NCI-H748 (cell line): ENCODE measurements at regions not wholly inside any gene's neighbourhood (a gene's known extent, or its start where the extent isn't known, plus 50 kb on each side); places are given as distances from the start of the nearest gene placed in this dataset.
"Not testable (repeated sequence)": the region's sequence is repeated elsewhere in the genome, so short reads cannot be mapped to it uniquely, and the experiment has no call there.

ENCODE experiments used
- DNase-seq: peaks from one replicate; lab custom pipeline; 2025; ENCODE audit not compliant: unreplicated experiment; lab: John Stamatoyannopoulos, UW

DNA sequence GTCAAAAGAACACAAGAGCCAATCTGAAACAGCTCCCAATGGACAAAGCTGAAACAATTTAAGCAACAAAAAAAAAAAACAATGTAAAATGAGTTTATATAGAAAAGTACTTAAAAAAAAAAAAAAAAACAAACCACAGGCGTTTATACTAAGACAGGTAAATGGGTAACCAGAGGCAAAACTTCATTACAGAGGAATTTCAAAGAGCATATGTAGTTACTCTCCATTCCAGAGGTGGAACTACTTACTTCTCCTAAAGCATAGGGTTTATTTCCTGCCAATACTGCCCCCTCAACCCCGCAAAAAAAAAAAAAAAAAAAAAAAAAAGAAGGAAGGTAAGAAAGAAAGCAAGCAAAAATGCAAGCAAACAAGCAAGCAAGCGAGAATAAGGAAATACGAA lies 132.9 kb downstream of the LIG4 start:
- DNase-seq = no peak

DNA sequence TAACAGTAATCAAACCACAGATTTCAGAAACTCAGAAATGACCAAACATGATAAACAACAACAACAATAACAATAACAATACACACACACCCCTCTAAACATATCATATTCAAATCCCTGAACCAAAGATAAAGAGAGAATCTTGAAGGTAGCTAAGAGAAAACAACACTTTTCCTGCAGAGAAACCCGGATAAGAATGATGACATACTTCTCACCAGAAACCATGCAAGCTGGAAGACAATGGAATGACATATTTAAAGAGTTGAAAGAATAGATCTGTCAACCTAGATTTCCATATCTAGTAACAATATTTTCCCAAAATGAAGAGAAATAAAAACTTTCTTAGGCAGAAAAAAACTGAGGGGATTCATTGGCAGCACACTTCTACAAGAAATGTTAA lies 138.1 kb downstream of the LIG4 start:
- DNase-seq = no peak

DNA sequence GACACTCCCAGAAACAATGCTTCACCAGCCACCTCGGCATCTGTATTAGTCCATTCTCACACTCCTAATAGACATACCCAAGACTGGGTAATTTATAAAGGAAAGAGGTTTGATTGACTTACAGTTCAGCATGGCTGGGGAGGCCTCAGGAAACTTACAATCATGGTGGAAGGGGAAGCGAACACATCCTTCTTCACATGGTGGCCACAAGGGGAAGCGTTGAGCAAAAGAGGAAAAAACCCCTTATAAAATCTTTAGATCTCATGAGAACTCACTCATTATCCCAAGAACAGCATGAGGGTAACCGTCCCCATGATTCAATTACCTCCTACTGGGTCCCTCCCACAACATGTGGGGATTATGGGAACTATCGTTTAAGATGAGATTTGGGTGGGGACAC lies 140.9 kb downstream of the LIG4 start:
- not testable (repeated sequence) for DNase-seq

DNA sequence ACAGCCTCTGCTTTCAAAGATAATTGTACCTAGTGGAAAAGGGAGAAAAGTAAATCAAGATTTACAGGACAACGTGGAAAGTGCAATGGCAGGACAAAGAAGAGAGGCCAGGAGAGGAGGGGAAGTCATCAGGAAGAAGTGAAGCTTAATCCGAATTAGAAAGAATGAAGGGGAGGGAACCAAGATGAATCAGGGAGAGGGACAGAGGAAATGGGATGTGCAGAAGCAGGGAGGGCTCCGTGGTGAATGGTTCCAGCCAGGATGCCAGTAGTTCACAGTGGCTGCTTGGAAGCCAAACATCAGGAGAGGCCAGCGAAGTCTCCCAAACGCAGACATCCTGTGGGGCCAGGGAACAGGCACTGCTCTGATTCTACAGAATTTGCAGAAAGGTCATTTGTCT lies 144.4 kb downstream of the LIG4 start:
- DNase-seq = no peak

DNA sequence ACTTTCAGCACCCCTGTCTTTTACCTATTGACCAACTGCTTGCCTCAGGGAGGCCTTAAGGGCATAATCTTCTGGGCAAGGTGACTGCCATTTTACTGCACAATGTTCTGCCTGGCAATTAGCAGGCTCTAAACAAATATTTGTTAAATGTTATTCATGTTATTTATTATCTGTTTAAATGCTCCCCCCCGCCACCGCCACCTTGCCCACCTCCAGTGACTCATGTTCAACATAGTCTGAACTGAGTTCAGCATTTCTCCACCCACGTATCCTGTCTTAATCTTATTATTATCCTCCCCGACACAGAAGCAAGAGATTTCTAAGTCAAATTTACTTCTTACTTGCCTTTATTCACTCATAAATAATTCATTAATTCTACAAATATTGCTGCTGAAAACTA lies 144.8 kb downstream of the LIG4 start:
- peak; percentile 26 for DNase-seq

DNA sequence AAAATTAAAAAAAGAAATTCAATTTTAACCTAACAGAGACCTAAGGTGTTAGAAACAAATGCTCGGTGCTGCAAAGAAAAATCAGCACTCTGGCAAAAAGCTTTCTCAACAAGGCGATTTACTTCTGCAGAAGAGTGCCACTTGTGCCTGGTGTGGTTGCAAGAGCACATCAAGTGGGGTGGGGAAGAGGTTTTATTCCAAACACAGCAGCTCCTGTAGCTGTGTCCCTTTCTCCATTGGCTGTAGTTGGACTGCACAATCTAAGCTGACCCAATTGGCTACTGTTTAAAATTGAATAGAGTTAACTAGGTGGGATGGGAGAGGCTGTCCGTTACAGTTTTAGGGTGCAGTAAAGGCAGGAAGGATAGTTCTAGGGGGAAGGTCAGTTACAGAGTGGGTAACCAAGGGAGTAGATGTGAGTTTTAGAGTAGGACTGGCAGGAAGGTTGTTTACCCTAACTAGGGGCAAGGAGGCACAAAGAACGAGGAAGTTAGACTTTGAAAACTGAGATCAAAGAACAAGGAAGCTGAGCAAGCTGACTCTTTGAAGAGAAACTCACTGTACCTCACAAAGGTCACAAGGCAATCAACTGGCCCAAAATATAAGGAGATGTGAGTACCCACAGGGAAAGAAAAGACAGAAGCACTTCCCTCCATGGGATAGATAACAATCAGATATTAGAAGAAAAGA lies 145.7 kb downstream of the LIG4 start:
- DNase-seq = no peak

DNA sequence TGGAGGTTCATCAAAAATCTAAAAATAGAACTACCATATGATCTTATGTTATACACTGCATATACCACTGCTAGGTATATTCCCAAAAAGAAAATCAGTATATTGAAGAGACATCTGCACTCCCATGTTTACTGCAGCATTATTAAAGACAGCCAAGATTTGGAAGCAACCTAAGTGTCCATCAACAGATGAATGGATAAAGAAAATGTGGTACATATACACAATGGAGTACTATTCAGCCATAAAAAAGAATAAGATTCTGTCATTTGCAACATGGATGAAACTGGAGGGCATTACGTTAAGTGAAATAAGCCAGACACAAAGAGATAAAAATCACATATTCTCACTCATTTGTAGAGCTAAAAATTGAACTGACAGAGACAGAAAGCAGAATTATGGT lies 151.0 kb downstream of the LIG4 start:
- DNase-seq = not testable (repeated sequence)

DNA sequence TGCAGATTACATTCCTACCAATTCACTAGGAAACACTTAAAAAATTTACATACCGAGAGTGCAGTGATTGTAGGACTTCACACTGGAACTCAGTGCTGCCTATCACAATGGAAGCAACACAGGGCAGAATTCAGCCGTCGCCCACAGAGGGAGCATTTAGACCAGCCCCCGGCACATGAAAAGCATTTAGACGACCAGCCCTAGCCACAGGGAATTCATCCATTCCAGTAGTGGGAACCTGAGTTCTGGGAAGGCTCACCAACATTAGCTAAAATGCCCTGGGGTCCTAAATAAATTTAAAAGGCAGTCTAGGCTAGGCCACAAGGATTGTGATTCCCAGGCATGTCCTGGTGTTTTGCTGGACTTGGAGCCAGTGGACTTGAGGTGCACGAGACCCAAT lies 155.2 kb downstream of the LIG4 start:
- no peak for DNase-seq

DNA sequence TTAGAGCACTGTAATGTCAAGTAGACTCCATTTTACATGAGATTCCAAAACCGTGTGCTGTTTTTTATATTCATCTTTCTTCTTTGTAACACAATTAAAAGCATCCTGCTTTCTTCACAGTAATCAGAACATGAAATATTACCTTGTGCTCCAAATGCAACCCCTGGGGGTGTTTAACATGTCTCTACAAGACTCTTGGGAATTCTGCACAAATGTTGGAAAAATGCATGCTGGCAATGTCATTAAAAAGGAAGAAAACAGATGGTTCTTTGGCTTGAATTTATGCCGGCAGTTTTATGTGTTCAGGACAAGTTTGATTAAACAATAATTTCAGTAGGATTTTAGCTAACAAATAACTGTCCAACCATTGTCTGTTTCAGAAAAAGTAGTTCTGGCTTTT lies 159.1 kb downstream of the LIG4 start:
- DNase-seq = no peak

DNA sequence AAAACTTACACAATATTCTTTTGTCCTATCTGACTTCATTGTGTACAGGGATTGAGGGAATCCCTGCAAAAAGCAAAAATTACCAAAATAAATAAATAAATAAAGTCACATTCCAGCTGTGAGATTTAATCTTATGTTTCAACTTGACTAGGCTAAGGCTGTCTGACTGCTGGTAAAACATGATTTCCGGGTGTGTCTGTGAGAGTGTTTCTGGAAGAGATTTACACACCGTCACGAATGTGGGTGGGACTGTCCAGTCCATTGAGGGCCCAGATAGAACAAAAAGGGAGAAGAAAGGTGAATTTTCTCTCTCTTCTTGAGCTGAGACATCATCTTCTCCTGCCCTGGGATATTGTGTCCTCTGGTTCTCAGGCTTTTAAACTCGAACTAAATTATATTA lies 166.1 kb downstream of the LIG4 start:
- DNase-seq = no peak

DNA sequence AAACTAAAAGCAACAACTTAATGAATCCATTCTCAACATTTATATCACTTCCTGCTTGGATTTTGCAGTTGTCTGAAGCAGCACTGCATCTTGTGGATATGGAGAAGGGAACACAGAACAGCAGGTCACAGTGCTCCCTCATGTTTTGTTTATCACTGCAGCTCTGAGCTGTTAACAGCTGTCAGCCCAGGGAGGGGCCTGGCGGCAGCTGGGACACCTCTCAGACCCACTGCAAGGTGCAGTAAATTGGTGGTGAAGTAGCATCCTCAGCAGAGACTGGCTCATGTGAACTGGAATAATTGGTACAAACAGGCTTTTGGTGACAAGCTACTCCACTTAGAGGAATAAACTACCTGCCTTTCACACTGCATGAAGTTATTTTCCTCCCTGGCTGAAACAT lies 170.4 kb downstream of the LIG4 start:
- peak; percentile 68 for DNase-seq

DNA sequence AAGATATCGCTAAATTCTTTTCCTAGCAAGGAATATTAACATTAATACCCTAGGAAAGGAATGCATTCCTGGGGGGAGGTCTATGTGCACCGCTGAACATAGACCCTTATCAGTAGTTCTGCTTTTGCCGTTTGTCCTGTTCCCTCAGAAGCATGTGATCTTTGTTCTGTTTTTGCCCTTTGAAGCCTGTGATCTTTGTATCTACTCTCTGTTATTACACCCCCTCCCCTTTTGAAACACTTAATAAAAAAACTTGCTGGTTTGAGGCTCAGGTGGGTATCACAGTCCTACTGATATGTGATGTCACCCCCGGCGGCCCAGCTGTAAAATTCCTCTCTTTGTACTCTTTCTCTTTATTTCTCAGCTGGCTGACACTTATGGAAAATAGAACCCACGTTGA lies 172.5 kb downstream of the LIG4 start:
- DNase-seq = not testable (repeated sequence)

DNA sequence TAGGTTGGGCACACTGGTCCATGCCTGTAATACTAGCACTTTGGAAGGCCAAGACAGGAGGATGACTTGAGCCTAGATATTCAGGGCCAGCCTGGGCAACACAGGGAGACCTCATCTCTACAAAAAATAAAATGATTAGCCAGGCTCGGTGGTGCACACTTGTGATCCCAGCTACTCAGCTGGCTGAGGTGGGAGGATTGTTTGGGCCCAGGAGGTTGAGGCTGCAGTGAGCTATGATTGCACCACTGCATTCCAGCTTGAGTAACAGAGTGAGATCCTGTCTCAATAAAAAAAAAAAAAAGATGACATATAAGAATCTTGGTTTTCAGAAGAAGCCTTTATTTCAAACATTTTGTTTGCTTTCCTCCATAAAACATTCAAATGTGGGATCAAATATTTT lies 178.0 kb downstream of the LIG4 start:
- no peak for DNase-seq

DNA sequence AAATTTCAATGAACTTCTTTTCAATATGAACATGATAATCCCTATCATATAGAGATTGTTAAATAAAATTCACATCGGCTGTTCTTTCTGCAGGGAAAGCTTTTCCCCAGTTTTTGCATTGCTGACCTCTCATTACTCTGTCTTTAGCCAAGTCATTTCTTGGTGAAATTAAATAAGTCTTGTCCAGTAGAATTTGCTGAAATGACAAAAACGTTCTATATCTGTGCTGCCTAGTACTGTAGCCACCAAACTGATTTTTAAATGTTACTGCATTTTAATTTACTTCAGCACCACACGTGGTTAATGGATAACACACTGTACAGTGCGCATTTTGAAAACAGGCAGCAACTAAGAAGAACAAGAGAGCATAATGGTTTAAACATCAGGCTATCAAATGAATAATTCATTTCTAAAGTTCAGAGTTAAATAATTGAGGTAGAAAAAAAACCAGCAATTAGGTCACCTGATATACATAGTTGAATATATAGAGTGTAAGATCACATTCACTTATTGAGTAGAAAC lies 178.9 kb downstream of the LIG4 start:
- DNase-seq = no peak

DNA sequence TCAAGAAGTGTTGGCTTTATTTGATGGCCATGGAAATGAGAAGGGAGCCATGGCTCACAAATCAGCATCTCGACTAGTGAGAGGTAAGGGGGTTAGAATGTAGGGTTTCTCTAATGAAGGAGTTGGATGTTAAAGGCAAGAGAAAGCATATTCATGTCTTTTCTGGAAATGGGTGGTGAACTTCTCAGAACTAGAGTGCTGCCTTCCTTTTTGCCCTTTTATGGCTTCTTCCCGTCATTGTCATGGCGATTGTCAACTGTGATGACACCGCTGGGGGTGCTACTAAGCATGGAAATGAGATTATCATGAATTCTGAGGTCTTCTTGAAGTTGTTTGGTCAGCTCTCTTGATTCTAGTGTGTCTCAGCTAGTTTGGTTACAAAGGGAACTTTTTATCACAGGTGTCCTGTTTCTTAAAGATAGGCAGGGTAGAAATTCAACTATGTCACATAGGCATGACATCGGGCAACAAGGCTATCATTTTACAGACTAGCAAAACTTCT lies 180.4 kb downstream of the LIG4 start:
- DNase-seq = no peak

DNA sequence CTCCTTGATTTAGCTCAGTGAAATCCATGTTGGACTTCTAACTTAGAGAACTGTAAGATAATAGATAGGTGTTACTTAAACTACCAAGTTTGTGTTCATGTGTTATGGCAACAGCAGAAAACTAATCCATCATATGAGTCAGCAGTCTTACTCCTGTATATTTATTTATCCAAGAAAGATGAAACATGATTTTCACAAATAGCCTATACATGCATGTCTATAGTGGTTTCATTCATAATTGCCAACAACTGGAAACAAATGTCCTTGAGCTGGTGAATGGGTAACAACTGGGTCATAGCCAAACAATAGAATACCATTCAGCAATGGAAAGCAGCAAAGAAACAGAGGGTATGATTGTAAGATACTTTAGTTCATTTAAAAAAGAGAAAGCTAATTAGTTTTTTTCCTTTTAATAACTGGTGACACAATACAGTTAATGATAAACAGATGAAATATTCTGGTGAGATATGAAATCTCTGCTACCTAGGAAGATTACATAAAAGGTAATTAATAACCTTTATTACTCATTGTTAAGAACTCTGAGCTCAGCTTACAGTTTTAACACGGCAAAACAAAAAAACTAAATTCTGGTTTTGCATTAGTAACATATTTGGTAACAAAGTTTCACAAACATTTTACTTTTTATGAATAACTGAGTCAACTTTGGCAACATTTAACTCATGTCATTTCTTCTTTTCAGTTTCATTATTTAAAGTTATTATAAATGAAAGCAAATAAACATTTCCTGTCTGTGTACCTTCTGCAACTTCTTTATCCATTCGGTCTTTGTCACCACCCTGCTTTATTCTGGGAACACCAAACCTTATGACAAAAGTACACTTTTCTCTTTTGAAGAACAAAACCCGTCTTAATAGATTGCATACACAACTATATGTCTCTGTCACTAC lies 181.3 kb downstream of the LIG4 start:
- no peak for DNase-seq

DNA sequence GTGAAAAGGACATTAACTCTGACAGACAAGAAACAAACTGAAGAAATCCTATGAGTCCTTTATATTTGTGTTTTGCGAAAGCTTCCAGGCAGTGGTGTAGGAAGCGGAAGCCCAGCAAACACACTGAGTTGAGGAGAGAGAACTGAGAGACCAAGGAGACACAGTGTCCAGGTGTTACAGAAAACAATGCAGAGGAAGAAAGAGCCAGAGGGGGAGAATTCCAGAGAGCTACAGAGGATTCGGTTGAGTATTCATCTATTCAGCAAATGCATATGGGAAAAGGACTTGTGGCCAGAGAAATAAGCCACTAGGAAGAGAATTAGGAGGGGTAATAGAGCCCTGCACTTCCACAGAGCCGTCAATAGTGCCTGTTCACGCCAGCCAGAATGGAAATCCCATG lies 183.5 kb downstream of the LIG4 start:
- no peak for DNase-seq

DNA sequence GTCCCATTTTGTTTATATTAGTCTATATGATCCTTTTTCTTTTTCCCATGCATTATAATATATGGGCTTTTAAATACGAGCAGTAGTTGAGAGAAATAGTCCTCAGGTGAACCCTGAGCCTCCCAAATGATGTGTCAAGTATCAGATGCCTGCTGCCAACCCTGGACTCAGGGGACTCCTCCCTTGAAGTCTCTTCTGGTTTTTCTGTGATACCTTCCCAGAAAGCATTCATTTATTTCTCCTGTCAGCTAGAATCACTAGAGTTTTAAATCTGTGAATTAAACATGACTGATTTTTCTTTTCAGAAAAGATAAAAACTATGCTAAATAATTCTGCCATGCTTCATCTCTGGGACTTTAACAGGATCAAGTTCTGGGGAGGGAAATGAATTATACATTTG lies 184.6 kb downstream of the LIG4 start:
- no peak for DNase-seq

DNA sequence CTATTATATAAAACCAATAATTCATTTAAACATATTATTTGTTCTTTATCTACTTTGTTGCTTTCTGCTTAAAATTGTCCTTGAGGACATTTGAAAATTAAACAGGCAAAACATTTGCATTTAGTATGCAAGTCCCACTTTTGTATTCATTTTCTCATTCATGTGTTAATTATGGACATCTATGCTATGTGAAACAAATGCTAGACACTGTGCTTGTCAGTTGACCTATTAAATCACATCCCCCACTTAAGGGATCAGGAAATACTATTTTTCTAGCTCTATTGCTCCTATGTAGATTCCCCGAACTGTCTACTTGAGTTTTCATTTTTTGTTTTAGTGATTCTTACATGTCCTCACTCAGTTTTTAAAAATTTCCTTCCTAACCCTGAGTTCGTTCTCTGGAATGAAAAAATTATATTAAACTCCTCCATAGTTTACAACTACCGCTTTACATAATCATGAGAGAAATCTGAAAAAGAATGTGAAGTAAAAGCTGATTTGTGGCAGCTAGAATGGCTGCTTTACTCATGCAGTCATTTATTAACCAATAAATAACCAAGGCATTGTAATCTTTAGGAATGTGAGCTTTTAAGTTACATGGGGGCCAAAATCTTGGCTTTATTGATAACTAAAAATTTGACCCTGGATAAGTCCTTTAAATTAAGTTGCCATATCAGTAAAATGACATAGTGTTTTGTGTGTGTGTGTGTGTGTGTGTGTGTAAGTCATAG lies 188.5 kb downstream of the LIG4 start:
- no peak for DNase-seq

DNA sequence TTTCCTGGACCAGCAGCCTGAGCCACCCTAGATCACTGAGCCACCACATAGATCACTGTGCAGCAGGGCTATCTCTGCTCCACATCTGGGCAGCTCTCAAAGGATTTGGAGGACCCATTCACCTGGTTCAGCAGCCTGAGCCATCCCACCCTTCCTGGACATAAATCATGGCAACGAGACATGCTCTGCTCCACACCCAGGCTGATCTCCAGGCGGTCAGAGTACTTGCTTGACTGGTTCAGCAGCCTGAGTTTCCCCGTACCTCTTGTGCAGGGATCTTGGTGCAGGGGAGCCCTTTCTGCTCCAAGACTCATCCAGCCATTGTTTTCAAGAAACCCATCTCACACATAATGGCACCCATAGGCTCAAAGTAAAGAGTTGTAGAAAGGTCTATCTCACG lies 195.3 kb downstream of the LIG4 start:
- DNase-seq = peak; percentile 74

DNA sequence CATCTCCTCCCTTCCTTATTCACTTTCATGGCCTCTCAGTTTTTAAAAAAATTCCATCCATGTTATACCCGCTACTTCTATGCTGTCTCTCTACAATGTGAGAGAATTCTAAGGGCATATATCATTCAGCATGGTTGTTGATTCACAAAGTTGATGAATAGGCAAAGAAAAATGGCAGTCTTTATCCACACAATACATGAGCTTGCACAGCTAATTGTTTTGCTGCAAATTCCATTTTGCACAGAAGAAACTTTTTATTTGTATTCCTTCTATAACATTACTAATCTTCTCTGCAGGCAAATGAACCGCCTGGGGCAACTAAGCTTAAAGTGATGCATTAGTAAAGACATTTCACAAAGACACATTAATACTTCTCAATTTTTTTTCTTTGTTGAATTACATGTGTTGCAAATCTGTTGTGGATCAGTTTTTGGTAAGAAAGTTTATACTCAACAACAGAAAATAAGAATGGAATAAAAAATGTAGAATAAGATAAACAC lies 196.9 kb downstream of the LIG4 start:
- no peak for DNase-seq
